ENCODE measurements at regions not wholly inside any gene's neighbourhood (a gene's known extent, or its start where the extent isn't known, plus 50 kb on each side); places are given as distances from the start of the nearest gene placed in this dataset.
"Not testable (repeated sequence)": the region's sequence is repeated elsewhere in the genome, so short reads cannot be mapped to it uniquely, and the experiment has no call there.

DNA sequence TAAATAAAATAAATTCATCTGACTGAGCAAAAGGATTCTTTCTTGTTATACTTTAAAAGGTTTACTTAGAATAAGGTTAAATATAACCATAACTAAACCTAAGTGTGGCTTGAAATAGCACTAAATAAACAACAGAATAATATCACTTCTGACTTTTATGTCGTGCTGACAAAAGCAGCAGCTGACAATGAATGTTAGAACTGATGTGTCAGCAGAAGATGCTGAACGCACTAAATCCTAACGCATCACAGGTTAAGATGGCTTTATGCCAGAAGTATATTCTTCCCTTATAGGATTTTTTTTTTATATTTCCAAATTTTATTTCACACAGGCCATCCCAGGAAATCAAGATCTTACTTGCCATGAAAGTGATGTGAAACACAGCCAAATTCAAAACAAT is 558.3 kb upstream of the NBEA start:
- no peaks in the 10 kb centered on the region for H3K4me1 ChIP-seq (ENCODE audit: insufficient read depth, low read length)
- no peaks in the 10 kb centered on the region for H3K27me3 ChIP-seq (ENCODE audit: insufficient read depth, low read length)
- no peak overlapping the region for H3K4me3 ChIP-seq (ENCODE audit: low read length)

DNA sequence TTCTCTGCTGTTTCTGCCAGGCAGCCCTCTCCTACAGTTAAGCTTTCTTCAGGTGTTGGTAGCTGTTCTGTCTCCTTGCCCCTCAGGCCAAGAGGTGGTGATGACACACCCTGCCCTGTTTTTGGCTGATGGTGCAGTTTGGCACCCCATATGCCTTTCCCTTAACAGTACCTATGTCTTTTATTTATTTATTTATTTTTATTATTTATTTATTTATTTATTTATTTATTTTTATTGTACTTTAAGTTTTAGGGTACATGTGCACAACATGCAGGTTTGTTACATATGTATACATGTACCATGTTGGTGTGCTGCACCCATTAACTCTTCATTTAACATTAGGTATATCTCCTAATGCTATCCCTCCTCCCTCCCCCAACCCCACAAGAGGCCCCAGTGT is 555.8 kb upstream of the NBEA start:
- not testable (repeated sequence) for H3K27me3 ChIP-seq (ENCODE audit: insufficient read depth, low read length); H3K4me3 ChIP-seq (ENCODE audit: low read length); H2AFZ ChIP-seq (ENCODE audit: low read depth, low read length); H3K36me3 ChIP-seq (ENCODE audit: insufficient read depth, low read length); H3K4me1 ChIP-seq (ENCODE audit: insufficient read depth, low read length); H3K9me3 ChIP-seq (ENCODE audit: low read length)

More for the DNA sequence above, 558.3 kb upstream of the NBEA start:
- Histone ChIP-seq H2AFZ (ENCODE audit: low read depth, low read length) (no peak overlapping the region), H3K36me3 (ENCODE audit: insufficient read depth, low read length) (no peaks in the 10 kb centered on the region), H3K9me3 (ENCODE audit: low read length) (no peaks in the 10 kb centered on the region)

DNA sequence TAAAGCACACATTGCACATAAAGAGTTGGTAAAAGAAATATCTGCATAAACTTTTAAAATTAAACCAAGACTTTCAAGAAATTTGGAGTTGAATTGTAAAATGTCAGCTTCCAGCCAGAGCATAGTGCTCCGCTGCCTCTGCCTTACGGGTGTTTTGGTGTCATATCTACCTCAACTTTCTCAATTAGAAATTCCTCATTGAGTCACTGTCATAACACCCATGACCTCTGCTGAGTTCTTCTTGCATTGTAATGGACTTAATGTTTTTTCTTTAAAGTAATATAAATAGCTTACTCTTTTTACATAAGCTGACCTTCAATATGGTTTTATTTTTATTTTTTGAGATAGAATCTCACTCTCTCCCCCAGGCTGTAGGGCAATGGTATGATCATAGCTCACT is 551.0 kb upstream of the NBEA start:
- Histone ChIP-seq H3K36me3 (ENCODE audit: insufficient read depth, low read length) (no peaks in the 10 kb centered on the region), H2AFZ (ENCODE audit: low read depth, low read length) (no peak overlapping the region), H3K4me1 (ENCODE audit: insufficient read depth, low read length) (no peaks in the 10 kb centered on the region), H3K9me3 (ENCODE audit: low read length) (no peaks in the 10 kb centered on the region), H3K4me3 (ENCODE audit: low read length) (no peak overlapping the region), H3K27me3 (ENCODE audit: insufficient read depth, low read length) (no peaks in the 10 kb centered on the region)

DNA sequence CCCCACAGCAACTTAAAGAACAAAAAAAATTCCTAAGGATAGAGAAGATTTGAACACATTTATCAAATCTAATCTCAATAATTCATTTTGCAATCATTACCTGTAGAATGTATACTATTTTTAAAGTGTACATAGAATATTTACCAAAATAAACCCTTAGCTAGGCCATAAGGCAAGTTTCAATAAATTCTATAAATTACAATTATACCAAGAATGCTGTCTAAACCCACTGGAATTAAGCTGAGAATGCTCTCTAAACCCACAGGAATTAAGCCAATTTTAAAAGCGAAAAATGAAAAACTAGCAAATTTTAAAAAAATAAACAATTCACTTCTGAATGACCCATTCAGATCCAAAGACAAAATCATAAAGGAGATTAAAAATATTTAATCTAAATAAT is 540.4 kb upstream of the NBEA start:
- H3K36me3 ChIP-seq (ENCODE audit: insufficient read depth, low read length), result no peaks in the 10 kb centered on the region
- no peaks in the 10 kb centered on the region for H3K4me1 ChIP-seq (ENCODE audit: insufficient read depth, low read length)
- no peaks in the 10 kb centered on the region for H3K9me3 ChIP-seq (ENCODE audit: low read length)
- no peak overlapping the region for H2AFZ ChIP-seq (ENCODE audit: low read depth, low read length)
- H3K27me3 ChIP-seq (ENCODE audit: insufficient read depth, low read length), result no peaks in the 10 kb centered on the region
- no peak overlapping the region for H3K4me3 ChIP-seq (ENCODE audit: low read length)

DNA sequence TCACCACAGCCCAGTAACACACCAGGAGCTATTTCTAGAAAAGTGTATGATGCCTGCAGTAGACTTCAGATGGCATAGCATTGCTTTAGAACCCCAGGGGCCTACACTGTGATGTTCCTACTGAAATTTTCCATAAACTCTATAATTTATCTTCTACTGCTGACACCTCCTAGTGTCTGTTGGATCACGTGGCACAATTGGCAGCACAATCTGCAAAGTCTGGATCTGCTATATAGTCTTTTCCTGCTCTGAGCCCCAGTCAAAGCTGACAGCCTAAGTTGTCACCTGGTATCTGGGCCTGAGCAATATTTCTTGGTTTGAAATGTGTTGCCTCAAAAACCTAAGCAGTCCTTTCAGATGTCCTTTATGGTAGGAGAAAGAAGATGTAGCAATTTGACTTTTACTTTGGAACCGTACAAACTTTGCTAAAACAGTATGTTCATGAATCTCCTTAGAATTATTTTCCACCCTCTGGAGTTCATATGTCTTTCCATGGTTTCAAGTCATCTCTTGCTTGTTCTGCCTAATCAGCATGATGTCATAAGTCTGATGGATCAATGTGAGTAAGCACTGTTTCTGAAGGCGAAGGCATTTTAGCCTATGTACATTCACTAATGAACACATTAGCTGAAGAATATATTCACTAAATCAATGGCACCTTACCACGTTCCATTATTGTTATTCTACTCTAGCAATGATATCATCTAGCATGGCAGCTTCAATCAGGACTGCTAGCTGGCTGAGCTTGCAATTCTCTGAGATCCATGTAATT is 536.5 kb upstream of the NBEA start:
- Histone ChIP-seq H3K27me3 (ENCODE audit: insufficient read depth, low read length) (no peaks in the 10 kb centered on the region), H3K4me3 (ENCODE audit: low read length) (no peak overlapping the region), H3K36me3 (ENCODE audit: insufficient read depth, low read length) (no peaks in the 10 kb centered on the region), H3K9me3 (ENCODE audit: low read length) (no peaks in the 10 kb centered on the region), H3K4me1 (ENCODE audit: insufficient read depth, low read length) (no peaks in the 10 kb centered on the region), H2AFZ (ENCODE audit: low read depth, low read length) (no peak overlapping the region)

DNA sequence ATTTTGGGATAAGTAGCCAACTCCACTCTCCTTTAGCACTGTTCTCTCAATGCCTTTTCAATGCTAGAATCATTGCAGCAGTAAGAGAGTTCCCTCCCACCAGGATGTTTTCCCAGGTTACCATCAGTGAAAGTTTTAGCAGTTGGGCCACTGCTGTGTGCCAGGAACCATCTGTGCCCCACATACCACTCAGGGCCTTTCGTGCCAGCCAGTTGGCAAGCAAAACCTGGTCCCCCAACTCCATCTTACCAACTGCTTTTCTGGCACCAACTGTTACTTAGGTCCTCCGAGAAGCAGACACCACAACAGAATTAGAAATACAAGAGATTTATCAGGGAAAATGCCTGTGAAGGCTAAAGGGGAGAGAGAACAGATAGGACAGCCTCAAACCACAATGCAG is 533.4 kb upstream of the NBEA start:
- Histone ChIP-seq H3K4me1 (ENCODE audit: insufficient read depth, low read length) (no peaks in the 10 kb centered on the region), H3K9me3 (ENCODE audit: low read length) (no peaks in the 10 kb centered on the region), H2AFZ (ENCODE audit: low read depth, low read length) (no peak overlapping the region), H3K36me3 (ENCODE audit: insufficient read depth, low read length) (no peaks in the 10 kb centered on the region), H3K27me3 (ENCODE audit: insufficient read depth, low read length) (no peaks in the 10 kb centered on the region), H3K4me3 (ENCODE audit: low read length) (no peak overlapping the region)

DNA sequence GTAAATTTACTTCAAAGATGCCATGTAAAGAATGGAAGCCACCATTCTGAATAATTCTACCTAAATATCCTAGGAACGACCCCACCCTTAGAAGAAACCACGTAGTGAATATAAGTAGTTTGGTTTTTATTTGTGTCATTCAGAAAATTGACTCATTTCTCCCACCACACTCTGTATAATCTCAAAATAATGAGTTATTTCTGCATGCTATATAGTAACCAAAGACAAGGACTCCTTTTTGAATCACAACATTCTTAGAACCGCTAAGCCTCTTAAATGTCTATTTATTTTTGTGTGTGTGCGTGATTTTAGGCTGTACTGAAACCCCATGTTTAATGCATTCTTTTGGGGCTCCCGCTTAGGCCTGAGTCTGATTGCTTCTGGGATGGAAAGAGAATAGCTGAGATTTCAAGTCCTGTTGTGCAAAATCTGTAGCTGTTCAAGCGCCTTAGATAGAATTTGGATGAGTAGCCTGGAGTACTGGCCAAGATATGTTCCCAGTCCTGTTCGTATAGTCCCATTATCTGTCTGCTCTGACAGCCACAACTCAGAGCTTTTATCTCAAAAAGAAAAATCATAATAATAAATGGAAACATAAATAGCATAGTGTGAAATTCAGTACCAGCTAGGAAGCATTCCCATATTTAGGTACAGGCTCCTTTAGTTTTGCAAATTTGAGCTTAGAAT is 532.4 kb upstream of the NBEA start:
- Histone ChIP-seq H3K4me3 (ENCODE audit: low read length) (no peak overlapping the region), H3K27me3 (ENCODE audit: insufficient read depth, low read length) (no peaks in the 10 kb centered on the region), H2AFZ (ENCODE audit: low read depth, low read length) (no peak overlapping the region), H3K9me3 (ENCODE audit: low read length) (no peaks in the 10 kb centered on the region), H3K4me1 (ENCODE audit: insufficient read depth, low read length) (no peaks in the 10 kb centered on the region), H3K36me3 (ENCODE audit: insufficient read depth, low read length) (no peaks in the 10 kb centered on the region)

DNA sequence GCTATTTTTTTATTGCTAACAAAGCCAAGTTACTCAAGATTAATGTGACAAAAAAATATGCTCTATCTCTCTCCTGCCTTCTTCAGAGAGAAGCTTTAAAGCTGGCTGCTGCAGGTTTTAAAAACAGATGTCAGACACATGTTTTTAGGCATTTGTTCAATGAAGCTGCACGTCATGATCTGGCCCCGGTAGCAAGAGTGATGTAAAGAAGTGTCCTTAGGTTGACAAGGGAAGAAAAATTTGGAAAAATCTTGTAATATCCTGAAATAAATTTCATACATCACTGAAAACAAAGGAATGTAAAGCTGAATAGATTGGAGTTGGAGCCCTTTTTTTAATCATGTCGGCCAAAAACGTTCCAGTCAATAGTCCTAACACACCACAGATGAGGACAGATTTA is 531.4 kb upstream of the NBEA start:
- Histone ChIP-seq H3K4me1 (ENCODE audit: insufficient read depth, low read length) (no peaks in the 10 kb centered on the region), H3K4me3 (ENCODE audit: low read length) (no peak overlapping the region), H3K36me3 (ENCODE audit: insufficient read depth, low read length) (no peaks in the 10 kb centered on the region), H3K9me3 (ENCODE audit: low read length) (no peaks in the 10 kb centered on the region), H2AFZ (ENCODE audit: low read depth, low read length) (no peak overlapping the region), H3K27me3 (ENCODE audit: insufficient read depth, low read length) (no peaks in the 10 kb centered on the region)

DNA sequence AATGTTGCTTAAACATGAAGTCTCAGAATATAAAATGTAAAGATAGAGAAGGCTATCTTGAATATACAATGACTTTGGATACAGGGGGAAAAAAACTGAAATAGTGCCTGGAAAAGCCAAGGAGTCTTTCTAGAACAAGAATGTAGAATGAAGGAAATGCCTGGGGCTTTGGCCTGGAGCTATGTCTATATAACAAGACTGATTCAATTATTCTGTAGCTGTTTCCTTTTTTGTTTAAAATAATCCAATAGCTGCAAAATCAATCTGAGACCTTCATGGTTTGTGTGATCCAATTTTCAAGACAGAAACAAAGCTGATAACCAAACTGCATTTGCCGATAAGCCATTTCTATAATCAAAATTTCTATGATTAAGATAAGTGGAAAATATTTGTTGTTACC is 530.9 kb upstream of the NBEA start:
- no peak overlapping the region for H2AFZ ChIP-seq (ENCODE audit: low read depth, low read length)

DNA sequence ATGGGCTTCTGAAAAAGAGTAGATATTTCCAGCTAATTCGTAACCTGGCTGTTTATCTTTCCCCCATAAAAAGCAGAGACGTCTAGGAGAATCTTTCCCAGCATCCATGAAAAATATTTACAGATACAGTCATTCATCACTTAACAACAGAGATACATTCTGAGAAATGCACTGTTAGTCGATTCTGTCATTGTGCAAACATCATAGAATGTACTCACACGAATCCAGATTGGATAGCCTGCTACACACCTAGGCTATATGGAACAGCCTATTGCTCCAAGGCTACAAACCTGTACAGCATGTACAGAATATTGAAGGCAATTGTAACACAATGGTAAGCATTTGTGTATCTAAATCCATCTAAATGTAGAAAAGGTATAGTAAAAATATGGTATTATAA is 530.2 kb upstream of the NBEA start:
- H3K9me3 ChIP-seq (ENCODE audit: low read length), result no peaks in the 10 kb centered on the region
- H3K4me1 ChIP-seq (ENCODE audit: insufficient read depth, low read length), result no peaks in the 10 kb centered on the region
- no peaks in the 10 kb centered on the region for H3K27me3 ChIP-seq (ENCODE audit: insufficient read depth, low read length)
- no peaks in the 10 kb centered on the region for H3K36me3 ChIP-seq (ENCODE audit: insufficient read depth, low read length)
- no peak overlapping the region for H2AFZ ChIP-seq (ENCODE audit: low read depth, low read length)
- no peak overlapping the region for H3K4me3 ChIP-seq (ENCODE audit: low read length)

More for the DNA sequence above, 530.9 kb upstream of the NBEA start:
- Histone ChIP-seq H3K27me3 (ENCODE audit: insufficient read depth, low read length) (no peaks in the 10 kb centered on the region), H3K4me1 (ENCODE audit: insufficient read depth, low read length) (no peaks in the 10 kb centered on the region), H3K4me3 (ENCODE audit: low read length) (no peak overlapping the region), H3K36me3 (ENCODE audit: insufficient read depth, low read length) (no peaks in the 10 kb centered on the region), H3K9me3 (ENCODE audit: low read length) (no peaks in the 10 kb centered on the region)

DNA sequence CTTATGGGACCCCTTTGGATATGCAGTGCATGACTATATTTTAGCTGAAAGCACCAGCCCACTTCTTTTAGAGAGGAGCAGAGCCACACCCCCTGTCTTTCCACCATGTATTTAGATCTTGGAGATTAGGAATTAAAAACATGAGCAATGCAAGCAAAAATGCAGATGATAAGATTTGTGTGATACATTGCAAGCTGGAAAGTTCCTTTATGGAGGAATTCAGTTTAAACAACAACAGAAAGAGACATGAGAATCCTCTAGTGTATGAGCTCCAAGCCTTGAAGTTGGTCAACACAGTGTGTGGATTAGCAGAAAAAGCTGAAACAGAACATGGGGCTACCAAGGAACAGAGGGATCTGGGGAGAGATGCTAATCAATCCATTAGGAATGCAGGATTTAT is 529.8 kb upstream of the NBEA start:
- Histone ChIP-seq H2AFZ (ENCODE audit: low read depth, low read length) (no peak overlapping the region), H3K27me3 (ENCODE audit: insufficient read depth, low read length) (no peaks in the 10 kb centered on the region), H3K9me3 (ENCODE audit: low read length) (no peaks in the 10 kb centered on the region), H3K4me3 (ENCODE audit: low read length) (no peak overlapping the region), H3K36me3 (ENCODE audit: insufficient read depth, low read length) (no peaks in the 10 kb centered on the region), H3K4me1 (ENCODE audit: insufficient read depth, low read length) (no peaks in the 10 kb centered on the region)

DNA sequence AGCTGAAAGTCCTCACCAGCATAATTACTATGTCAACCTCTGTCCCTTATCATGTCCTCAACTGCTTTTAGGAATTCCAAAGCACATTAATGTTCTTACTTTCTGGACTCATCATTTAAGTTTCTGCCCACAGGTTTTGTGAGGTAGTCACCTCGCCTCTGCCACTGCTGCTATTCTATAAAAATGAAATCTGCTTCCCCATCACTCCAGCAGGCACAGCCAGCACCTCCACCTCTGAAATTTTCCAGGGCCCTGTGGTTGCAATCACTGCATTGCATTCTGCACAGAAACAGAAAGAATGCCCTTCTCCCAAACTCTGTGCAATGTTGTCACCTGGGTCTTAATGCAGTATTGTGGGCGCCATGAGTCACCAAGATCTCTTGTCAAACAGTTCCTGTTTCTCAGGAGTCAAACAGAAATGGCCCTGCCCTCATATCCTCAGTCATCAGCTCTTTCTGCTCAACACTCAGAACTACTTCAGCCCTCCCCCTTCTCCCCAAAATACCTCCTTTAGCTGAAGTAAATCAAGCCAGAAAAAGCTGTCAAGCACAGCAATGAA is 529.2 kb upstream of the NBEA start:
- Histone ChIP-seq H3K4me3 (ENCODE audit: low read length) (no peak overlapping the region), H3K27me3 (ENCODE audit: insufficient read depth, low read length) (no peaks in the 10 kb centered on the region), H3K9me3 (ENCODE audit: low read length) (no peaks in the 10 kb centered on the region), H3K36me3 (ENCODE audit: insufficient read depth, low read length) (no peaks in the 10 kb centered on the region), H2AFZ (ENCODE audit: low read depth, low read length) (no peak overlapping the region), H3K4me1 (ENCODE audit: insufficient read depth, low read length) (no peaks in the 10 kb centered on the region)

DNA sequence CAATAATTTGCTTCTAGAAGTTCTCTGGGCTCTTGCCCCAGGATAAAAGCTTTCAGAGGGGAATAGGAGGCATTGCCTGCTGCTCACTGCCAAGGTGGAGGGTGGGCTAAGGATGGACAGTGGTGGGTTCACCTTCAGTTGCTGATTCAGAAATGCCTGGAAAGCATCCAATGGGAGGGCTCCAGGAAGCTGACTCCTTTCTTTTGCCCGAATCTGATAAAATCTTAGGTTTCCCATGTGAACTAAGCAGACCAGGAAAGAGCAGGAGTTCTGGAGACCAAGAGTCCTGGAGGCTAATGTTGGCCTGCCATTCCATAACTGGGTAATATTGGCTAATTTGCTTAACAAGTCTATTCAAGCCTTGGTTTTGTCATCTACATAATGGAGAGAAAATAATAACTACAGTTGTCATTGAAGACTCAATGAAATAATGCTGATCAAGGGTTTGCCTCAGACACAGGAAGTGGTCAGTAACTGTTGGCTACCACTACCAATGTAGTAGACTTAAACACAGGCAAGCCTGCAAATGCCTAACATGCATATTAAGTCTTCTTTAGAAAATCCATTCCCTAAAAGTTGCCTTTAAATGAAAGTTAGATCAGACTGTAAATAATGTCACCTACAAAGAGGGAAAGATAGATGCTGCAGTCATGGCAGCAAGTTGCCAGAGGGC is 528.4 kb upstream of the NBEA start:
- Histone ChIP-seq H3K4me3 (ENCODE audit: low read length) (no peak overlapping the region), H3K4me1 (ENCODE audit: insufficient read depth, low read length) (no peaks in the 10 kb centered on the region), H3K36me3 (ENCODE audit: insufficient read depth, low read length) (no peaks in the 10 kb centered on the region), H3K9me3 (ENCODE audit: low read length) (no peaks in the 10 kb centered on the region), H2AFZ (ENCODE audit: low read depth, low read length) (no peak overlapping the region), H3K27me3 (ENCODE audit: insufficient read depth, low read length) (no peaks in the 10 kb centered on the region)

Data from neuron (in vitro differentiated cells).